MM.1S (cell line): ENCODE measurements at regions not wholly inside any gene's neighbourhood (a gene's known extent, or its start where the extent isn't known, plus 50 kb on each side); places are given as distances from the start of the nearest gene placed in this dataset.

Source experiments
- DNase-seq: peaks from one replicate; pipeline ENCODE4 v3.0.0-alpha.2; 2015
- H2AFZ ChIP-seq: fragments of 300-600 bp; sonication (generic); 2 replicates; pipeline ENCODE4 v1.6.0; 2016; ENCODE audit warnings: antibody characterized with exemption, low read length
- H3F3A ChIP-seq: fragments of 300-600 bp; sonication (generic); 2 replicates; pipeline ENCODE4 v1.6.1; 2016; ENCODE audit warnings: mild to moderate bottlenecking, antibody characterized with exemption, low read length, moderate library complexity, mixed read lengths; ENCODE audit not compliant: insufficient read depth
- H3K27ac ChIP-seq: fragments of 300-600 bp; sonication (generic); 2 replicates; pipeline ENCODE4 v1.5.1; 2016; ENCODE audit warnings: mild to moderate bottlenecking, low read length
- H3K27me3 ChIP-seq: fragments of 300-600 bp; sonication (generic); replicated peaks from 2 replicates; pipeline ENCODE4 v1.6.0; 2016; ENCODE audit warnings: low read length; ENCODE audit not compliant: insufficient read depth
- H3K36me3 ChIP-seq: fragments of 300-600 bp; sonication (generic); replicated peaks from 2 replicates; pipeline ENCODE4 v1.6.1; 2016; ENCODE audit warnings: mild to moderate bottlenecking, low read length, mixed read lengths; ENCODE audit not compliant: insufficient read depth
- H3K4me1 ChIP-seq: fragments of 300-600 bp; sonication (generic); 2 replicates; pipeline ENCODE4 v1.6.1; 2016; ENCODE audit warnings: low read length, mixed read lengths
- H3K4me2 ChIP-seq: fragments of 300-600 bp; sonication (generic); 2 replicates; pipeline ENCODE4 v1.6.0; 2016; ENCODE audit warnings: low read depth, low read length
- H3K4me3 ChIP-seq: fragments of 300-600 bp; sonication (generic); 2 replicates; pipeline ENCODE4 v1.5.1; 2016; ENCODE audit warnings: low read length, mixed read lengths
- H3K79me2 ChIP-seq: fragments of 300-600 bp; sonication (generic); 2 replicates; pipeline ENCODE4 v1.6.1; 2016; ENCODE audit warnings: mixed run types, low read length, mixed read lengths
- H3K9ac ChIP-seq: fragments of 300-600 bp; sonication (generic); 2 replicates; pipeline ENCODE4 v1.6.1; 2016; ENCODE audit warnings: low read length, mixed read lengths
- H3K9me2 ChIP-seq: fragments of 300-600 bp; sonication (generic); replicated peaks from 2 replicates; pipeline ENCODE4 v1.6.1; 2016; ENCODE audit warnings: mild to moderate bottlenecking, low read length, mixed read lengths; ENCODE audit not compliant: insufficient read depth
- H3K9me3 ChIP-seq: fragments of 300-600 bp; sonication (generic); replicated peaks from 2 replicates; pipeline ENCODE4 v1.6.1; 2016; ENCODE audit warnings: mild to moderate bottlenecking, low read length, mixed read lengths; ENCODE audit not compliant: insufficient read depth
- H4K20me1 ChIP-seq: fragments of 300-600 bp; sonication (generic); 2 replicates; pipeline ENCODE4 v1.6.1; 2016; ENCODE audit warnings: mild to moderate bottlenecking, low read length, moderate library complexity, mixed read lengths; ENCODE audit not compliant: insufficient read depth
- CTCF ChIP-seq: fragments of 300-600 bp; sonication (generic); IDR thresholded peaks from 2 replicates; pipeline ENCODE4 v1.5.1; 2016; ENCODE audit warnings: antibody characterized with exemption, low read length, mixed read lengths
- EZH2 ChIP-seq: fragments of 300-600 bp; sonication (generic); optimal IDR thresholded peaks from 2 replicates; pipeline ENCODE3; 2017; ENCODE audit warnings: low read depth, mild to moderate bottlenecking, antibody characterized with exemption, low read length, mixed read lengths
- EZH2phosphoT487 ChIP-seq: fragments of 300-600 bp; sonication (generic); IDR thresholded peaks from 2 replicates; pipeline ENCODE4 v1.6.1; 2018; ENCODE audit warnings: antibody characterized with exemption, low read length

DNA sequence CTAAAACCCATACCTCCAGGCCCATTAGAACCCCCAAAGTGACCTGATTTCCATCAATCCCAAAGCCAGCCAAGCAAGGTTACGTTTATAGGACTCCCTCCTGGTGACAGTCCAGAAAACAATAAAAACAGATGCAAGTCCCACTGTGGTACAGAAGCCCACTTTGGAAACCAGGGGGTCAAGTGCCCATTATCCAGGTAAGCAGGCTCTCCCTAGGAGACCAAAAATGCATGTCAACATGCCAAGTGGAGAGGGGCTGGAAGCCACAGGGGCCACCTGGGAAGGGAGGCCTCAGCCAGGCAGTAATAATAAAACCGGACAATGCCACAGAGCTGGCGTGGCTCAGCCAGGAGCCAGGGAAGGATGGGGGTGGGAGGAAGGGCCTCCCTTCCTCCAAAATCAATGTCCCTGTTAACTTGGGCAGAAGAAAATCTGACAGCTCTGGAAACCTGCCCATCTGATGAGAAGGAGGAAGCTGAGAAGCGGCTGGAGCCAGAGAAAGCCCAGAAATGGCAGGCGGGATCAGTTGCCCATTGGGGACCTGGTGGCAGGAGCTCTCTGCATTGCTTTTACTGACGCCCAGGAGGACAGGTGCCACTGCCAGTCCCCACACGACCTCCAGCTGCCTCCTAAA is 160.4 kb downstream of the ZIC5 start:
- no peak for TF ChIP-seq EZH2

GRCh38 chr13:99809926-99810325 is 161.6 kb downstream of the ZIC5 start:
- H3K9ac ChIP-seq: no peak overlapping the region
- no peaks in the 10 kb centered on the region for H3K27me3 ChIP-seq
- no peak overlapping the region for H3K4me2 ChIP-seq
- no peaks in the 10 kb centered on the region for H3K36me3 ChIP-seq
- no peak overlapping the region for H3K27ac ChIP-seq
- H3F3A ChIP-seq: no peaks in the 10 kb centered on the region
- TF ChIP-seq EZH2 (no peak), CTCF (no peak), EZH2phosphoT487 (no peak)
- H4K20me1 ChIP-seq: no peaks in the 10 kb centered on the region
- DNase-seq: no peak
- H3K9me2 ChIP-seq: no peaks in the 10 kb centered on the region
- no peak overlapping the region for H3K4me3 ChIP-seq
- H3K4me1 ChIP-seq: no peaks in the 10 kb centered on the region
- no peaks in the 10 kb centered on the region for H3K9me3 ChIP-seq
- no peaks in the 10 kb centered on the region for H3K79me2 ChIP-seq
- no peak overlapping the region for H2AFZ ChIP-seq

More for the DNA sequence above, 160.4 kb downstream of the ZIC5 start:
- Histone ChIP-seq H3K9me2 (no peaks in the 10 kb centered on the region), H3K9me3 (no peaks in the 10 kb centered on the region), H3K27ac (no peak overlapping the region), H3K4me1 (no peaks in the 10 kb centered on the region), H3F3A (no peaks in the 10 kb centered on the region), H3K36me3 (no peaks in the 10 kb centered on the region), H2AFZ (no peak overlapping the region), H3K9ac (no peak overlapping the region), H3K27me3 (no peaks in the 10 kb centered on the region), H3K4me2 (no peak overlapping the region), H3K79me2 (no peaks in the 10 kb centered on the region), H3K4me3 (no peak overlapping the region), H4K20me1 (no peaks in the 10 kb centered on the region)
- DNase-seq: no peak

DNA sequence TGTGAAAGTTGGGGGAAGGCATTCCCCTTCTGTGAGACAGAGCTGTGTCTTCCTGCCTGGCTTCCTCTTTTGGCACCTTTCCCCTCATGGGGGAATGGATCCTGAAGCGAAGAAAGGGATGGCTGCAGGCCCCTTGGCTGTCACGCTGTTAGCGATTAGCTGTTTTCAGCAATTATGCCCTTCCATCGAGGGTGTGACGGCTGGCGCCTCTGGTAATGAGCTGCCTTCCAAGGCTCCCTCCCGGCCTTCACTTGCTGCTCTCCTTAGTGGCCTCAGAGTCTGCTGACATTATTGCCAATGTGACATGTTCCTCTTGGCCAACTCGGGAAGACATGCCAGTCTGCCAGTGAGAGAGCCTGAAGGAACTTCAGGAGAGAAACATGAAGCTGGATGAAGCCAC is 162.1 kb downstream of the ZIC5 start:
- Histone ChIP-seq H3K4me1 (no peaks in the 10 kb centered on the region), H3K9me2 (no peaks in the 10 kb centered on the region), H3K4me2 (no peak overlapping the region), H3K9ac (no peak overlapping the region), H4K20me1 (no peaks in the 10 kb centered on the region), H3K9me3 (no peaks in the 10 kb centered on the region), H3K27me3 (no peaks in the 10 kb centered on the region), H3K4me3 (no peak overlapping the region), H3K79me2 (no peaks in the 10 kb centered on the region), H3F3A (no peaks in the 10 kb centered on the region), H3K36me3 (no peaks in the 10 kb centered on the region), H2AFZ (no peak overlapping the region), H3K27ac (no peak overlapping the region)
- TF ChIP-seq CTCF: no peak
- no peak for TF ChIP-seq EZH2phosphoT487
- TF ChIP-seq EZH2: no peak
- no peak for DNase-seq

DNA sequence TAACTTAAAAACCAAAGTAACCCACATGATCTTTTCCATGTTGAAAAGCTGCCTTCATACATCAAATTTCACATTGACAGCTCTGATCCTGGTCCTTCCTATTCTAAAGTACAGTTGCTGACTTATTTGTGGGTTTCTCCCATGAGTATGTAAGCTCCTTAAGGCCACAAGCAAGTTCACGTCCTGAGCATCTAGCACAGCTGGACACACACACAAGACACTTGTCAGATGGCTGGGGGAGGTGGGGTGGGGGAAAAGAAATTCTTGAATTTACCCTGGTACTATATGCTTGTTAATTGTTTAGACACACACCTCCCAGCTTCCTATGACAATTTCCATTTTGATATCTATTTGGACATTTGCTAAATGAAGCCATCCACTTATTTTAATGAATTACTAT is 162.8 kb downstream of the ZIC5 start:
- H3F3A ChIP-seq: no peaks in the 10 kb centered on the region
- no peak overlapping the region for H3K4me3 ChIP-seq
- no peak overlapping the region for H3K9ac ChIP-seq
- no peak overlapping the region for H2AFZ ChIP-seq
- no peaks in the 10 kb centered on the region for H4K20me1 ChIP-seq
- H3K9me3 ChIP-seq: no peaks in the 10 kb centered on the region
- TF ChIP-seq CTCF (no peak), EZH2phosphoT487 (no peak)
- H3K79me2 ChIP-seq: no peaks in the 10 kb centered on the region
- no peaks in the 10 kb centered on the region for H3K9me2 ChIP-seq
- H3K27ac ChIP-seq: no peak overlapping the region
- no peak for DNase-seq
- no peaks in the 10 kb centered on the region for H3K36me3 ChIP-seq
- H3K27me3 ChIP-seq: no peaks in the 10 kb centered on the region
- H3K4me1 ChIP-seq: no peaks in the 10 kb centered on the region
- no peak overlapping the region for H3K4me2 ChIP-seq
